ENCODE measurements at regions not wholly inside any gene's neighbourhood (a gene's known extent, or its start where the extent isn't known, plus 50 kb on each side); places are given as distances from the start of the nearest gene placed in this dataset.

- no peak for DNase-seq (ENCODE audit: low read depth in 3 of 3)
Measured at GRCh38 chr4:137676357-137676998, 144.2 kb upstream of the PCDH18 start.

GRCh38 chr4:137674066-137674465 lies 141.8 kb upstream of the PCDH18 start:
- no peak for DNase-seq (ENCODE audit: low read depth in 3 of 3)

- no peak for DNase-seq (ENCODE audit: low read depth in 3 of 3)
Measured at GRCh38 chr4:137668885-137669545, 136.7 kb upstream of the PCDH18 start.

- DNase-seq (ENCODE audit: low read depth in 3 of 3), result no peak
Measured at GRCh38 chr4:137664416-137664815, 132.1 kb upstream of the PCDH18 start.

GRCh38 chr4:137664046-137664387 lies 131.7 kb upstream of the PCDH18 start:
- DNase-seq (ENCODE audit: low read depth in 3 of 3), result no peak

- DNase-seq (ENCODE audit: low read depth in 3 of 3), result no peak
Measured at GRCh38 chr4:137663251-137664045, 131.2 kb upstream of the PCDH18 start.

- DNase-seq (ENCODE audit: low read depth in 3 of 3), result no peak
Measured at GRCh38 chr4:137661693-137662092, 129.4 kb upstream of the PCDH18 start.

- no peak for DNase-seq (ENCODE audit: low read depth in 3 of 3)
Measured at GRCh38 chr4:137660211-137660610, 127.9 kb upstream of the PCDH18 start.

GRCh38 chr4:137659431-137659830 lies 127.1 kb upstream of the PCDH18 start:
- no peak for DNase-seq (ENCODE audit: low read depth in 3 of 3)

GRCh38 chr4:137656661-137657060 lies 124.4 kb upstream of the PCDH18 start:
- no peak for DNase-seq (ENCODE audit: low read depth in 3 of 3)

GRCh38 chr4:137655302-137655701 lies 123.0 kb upstream of the PCDH18 start:
- DNase-seq (ENCODE audit: low read depth in 3 of 3), result no peak

- DNase-seq (ENCODE audit: low read depth in 3 of 3), result no peak
Measured at GRCh38 chr4:137651128-137651527, 118.8 kb upstream of the PCDH18 start.

GRCh38 chr4:137649711-137650450 lies 117.6 kb upstream of the PCDH18 start:
- DNase-seq (ENCODE audit: low read depth in 3 of 3), result no peak

- no peak for DNase-seq (ENCODE audit: low read depth in 3 of 3)
Measured at GRCh38 chr4:137648531-137648930, 116.2 kb upstream of the PCDH18 start.

- DNase-seq (ENCODE audit: low read depth in 3 of 3), result no peak
Measured at GRCh38 chr4:137647375-137647774, 115.1 kb upstream of the PCDH18 start.

GRCh38 chr4:137644201-137644600 lies 111.9 kb upstream of the PCDH18 start:
- DNase-seq (ENCODE audit: low read depth in 3 of 3), result no peak

- DNase-seq (ENCODE audit: low read depth in 3 of 3), result no peak
Measured at GRCh38 chr4:137641544-137641943, 109.2 kb upstream of the PCDH18 start.

GRCh38 chr4:137640838-137641158 lies 108.5 kb upstream of the PCDH18 start:
- DNase-seq (ENCODE audit: low read depth in 3 of 3), result no peak

GRCh38 chr4:137640156-137640837 lies 108.0 kb upstream of the PCDH18 start:
- no peak for DNase-seq (ENCODE audit: low read depth in 3 of 3)

- DNase-seq (ENCODE audit: low read depth in 3 of 3), result no peak
Measured at GRCh38 chr4:137638934-137639333, 106.6 kb upstream of the PCDH18 start.

GRCh38 chr4:137635601-137636000 lies 103.3 kb upstream of the PCDH18 start:
- no peak for DNase-seq (ENCODE audit: low read depth in 3 of 3)

- no peak for DNase-seq (ENCODE audit: low read depth in 3 of 3)
Measured at GRCh38 chr4:137635108-137635507, 102.8 kb upstream of the PCDH18 start.
